Activated naive CD4-positive, alpha-beta T cell treated with anti-CD3 and anti-CD28 coated beads, Interleukin-2, amount 50 U/mL, for 72 hours (primary cell): ENCODE measurements at regions not wholly inside any gene's neighbourhood (a gene's known extent, or its start where the extent isn't known, plus 50 kb on each side); places are given as distances from the start of the nearest gene placed in this dataset.

Experiments used
- ATAC-seq, 2 donors: fragments of 150-1000 bp; cut with Tn5 transposase; 2 replicates each; pipeline ENCODE4 v1.10.0; 2021; ENCODE audit warnings: mild to moderate bottlenecking in 2 of 2, moderate library complexity in 2 of 2
- DNase-seq, 2 donors: peaks; one replicate each; pipeline ENCODE4 v3.0.0; 2021 to 2022; ENCODE audit warnings: low spot score in 2 of 2
- H3K27ac Mint-ChIP-seq, 2 donors: one replicate each; pipeline ENCODE4 v1.8.0; 2022; ENCODE audit warnings: mild to moderate bottlenecking in 2 of 2, mixed read lengths in 2 of 2
- H3K36me3 Mint-ChIP-seq, 2 donors: one replicate each; pipeline ENCODE4 v1.8.0; 2022; ENCODE audit warnings: mixed read lengths in 2 of 2
- H3K9me3 Mint-ChIP-seq, 2 donors: one replicate each; pipeline ENCODE4 v1.8.0; 2022; ENCODE audit warnings: mixed read lengths in 2 of 2

- no peak for ATAC-seq
These were observed 57.1 kb downstream of the FAM181B start for GRCh38 chr11:82676483-82677094.

GRCh38 chr11:82675838-82676237 lies 57.8 kb downstream of the FAM181B start:
- H3K27ac Mint-ChIP-seq: no peak overlapping the region
- DNase-seq (no peak), ATAC-seq (no peak)
- peaks cover 0 to under 1% of the 10 kb centered on the region in 2 donors for H3K9me3 Mint-ChIP-seq
- H3K36me3 Mint-ChIP-seq: no peaks in the 10 kb centered on the region

More at GRCh38 chr11:82676483-82677094, 57.1 kb downstream of the FAM181B start:
- Mint-ChIP-seq H3K9me3 (peaks cover 0 to 5% of the 10 kb centered on the region in 2 donors), H3K36me3 (peaks cover 0 to under 1% of the 10 kb centered on the region in 2 donors), H3K27ac (no peak overlapping the region)
- DNase-seq: no peak

- DNase-seq: no peak
- Mint-ChIP-seq H3K36me3 (no peaks in the 10 kb centered on the region), H3K27ac (no peak overlapping the region), H3K9me3 (no peaks in the 10 kb centered on the region)
- ATAC-seq: no peak
These were observed 60.0 kb downstream of the FAM181B start for GRCh38 chr11:82673631-82674030.

GRCh38 chr11:82671451-82671850 lies 62.2 kb downstream of the FAM181B start:
- DNase-seq: no peak
- Mint-ChIP-seq H3K27ac (no peak overlapping the region), H3K36me3 (no peaks in the 10 kb centered on the region), H3K9me3 (no peaks in the 10 kb centered on the region)
- no peak for ATAC-seq

GRCh38 chr11:82663535-82663934 lies 70.1 kb downstream of the FAM181B start:
- no peak for DNase-seq
- no peaks in the 10 kb centered on the region for H3K9me3 Mint-ChIP-seq
- no peak for ATAC-seq
- H3K27ac Mint-ChIP-seq: no peak overlapping the region
- no peaks in the 10 kb centered on the region for H3K36me3 Mint-ChIP-seq

GRCh38 chr11:82653752-82654151 lies 79.9 kb downstream of the FAM181B start:
- Mint-ChIP-seq H3K36me3 (no peaks in the 10 kb centered on the region), H3K9me3 (no peaks in the 10 kb centered on the region), H3K27ac (no peak overlapping the region)
- no peak for ATAC-seq
- no peak for DNase-seq

- ATAC-seq: no peak
- no peaks in the 10 kb centered on the region for H3K36me3 Mint-ChIP-seq
- DNase-seq: no peak
- H3K9me3 Mint-ChIP-seq: no peaks in the 10 kb centered on the region
- no peak overlapping the region for H3K27ac Mint-ChIP-seq
These were observed 94.4 kb downstream of the FAM181B start for GRCh38 chr11:82639251-82639650.

- Mint-ChIP-seq H3K27ac (no peak overlapping the region), H3K36me3 (no peaks in the 10 kb centered on the region), H3K9me3 (no peaks in the 10 kb centered on the region)
- DNase-seq: no peak
- ATAC-seq: no peak
These were observed 97.0 kb downstream of the FAM181B start for GRCh38 chr11:82636615-82637014.

GRCh38 chr11:82634091-82634490 lies 99.6 kb downstream of the FAM181B start:
- peaks cover 0 to 3% of the 10 kb centered on the region in 2 donors for H3K36me3 Mint-ChIP-seq
- H3K9me3 Mint-ChIP-seq: no peaks in the 10 kb centered on the region
- H3K27ac Mint-ChIP-seq: no peak overlapping the region
- DNase-seq: no peak
- ATAC-seq: no peak

- H3K36me3 Mint-ChIP-seq: peaks cover 0 to 9% of the 10 kb centered on the region in 2 donors
- H3K27ac Mint-ChIP-seq: no peak overlapping the region
- ATAC-seq (peak in 1 of 2 donors; percentile 79), DNase-seq (no peak)
- peaks cover 6 to 9% of the 10 kb centered on the region in 2 donors for H3K9me3 Mint-ChIP-seq
These were observed 101.7 kb downstream of the FAM181B start for GRCh38 chr11:82631722-82632630.

- Mint-ChIP-seq H3K36me3 (no peaks in the 10 kb centered on the region), H3K9me3 (no peaks in the 10 kb centered on the region), H3K27ac (no peak overlapping the region)
- DNase-seq (no peak), ATAC-seq (no peak)
These were observed 123.0 kb downstream of the FAM181B start for GRCh38 chr11:82610671-82611070.

GRCh38 chr11:82606738-82607137 lies 126.9 kb downstream of the FAM181B start:
- no peak overlapping the region for H3K27ac Mint-ChIP-seq
- no peak for DNase-seq
- no peak for ATAC-seq
- H3K36me3 Mint-ChIP-seq: no peaks in the 10 kb centered on the region
- H3K9me3 Mint-ChIP-seq: no peaks in the 10 kb centered on the region

- no peak for DNase-seq
- Mint-ChIP-seq H3K36me3 (no peaks in the 10 kb centered on the region), H3K9me3 (no peaks in the 10 kb centered on the region), H3K27ac (no peak overlapping the region)
- ATAC-seq: no peak
These were observed 132.0 kb downstream of the FAM181B start for GRCh38 chr11:82601711-82602110.

GRCh38 chr11:82599836-82600235 lies 133.8 kb downstream of the FAM181B start:
- no peak for DNase-seq
- H3K36me3 Mint-ChIP-seq: no peaks in the 10 kb centered on the region
- no peak for ATAC-seq
- no peaks in the 10 kb centered on the region for H3K9me3 Mint-ChIP-seq
- H3K27ac Mint-ChIP-seq: no peak overlapping the region

- DNase-seq: no peak
- Mint-ChIP-seq H3K9me3 (peaks cover 0 to 4% of the 10 kb centered on the region in 2 donors), H3K36me3 (no peaks in the 10 kb centered on the region), H3K27ac (no peak overlapping the region)
- no peak for ATAC-seq
These were observed 147.1 kb downstream of the FAM181B start for GRCh38 chr11:82586581-82586980.

GRCh38 chr11:82577246-82577645 lies 156.4 kb downstream of the FAM181B start:
- DNase-seq (no peak), ATAC-seq (no peak)
- Mint-ChIP-seq H3K36me3 (no peaks in the 10 kb centered on the region), H3K27ac (no peak overlapping the region), H3K9me3 (peaks cover 0 to 5% of the 10 kb centered on the region in 2 donors)

GRCh38 chr11:82560836-82561235 lies 172.8 kb downstream of the FAM181B start:
- Mint-ChIP-seq H3K36me3 (no peaks in the 10 kb centered on the region), H3K9me3 (peaks cover 0 to 4% of the 10 kb centered on the region in 2 donors), H3K27ac (no peak overlapping the region)
- DNase-seq: no peak
- no peak for ATAC-seq

- Mint-ChIP-seq H3K9me3 (peaks cover 0 to 4% of the 10 kb centered on the region in 2 donors), H3K27ac (no peak overlapping the region), H3K36me3 (no peaks in the 10 kb centered on the region)
- no peak for ATAC-seq
- DNase-seq: no peak
These were observed 174.1 kb downstream of the FAM181B start for GRCh38 chr11:82559609-82560008.
